Globus pallidus (tissue), 1 donor: ENCODE measurements at regions not wholly inside any gene's neighbourhood (a gene's known extent, or its start where the extent isn't known, plus 50 kb on each side); places are given as distances from the start of the nearest gene placed in this dataset.
"Not testable (repeated sequence)": the region's sequence is repeated elsewhere in the genome, so short reads cannot be mapped to it uniquely, and the experiment has no call there.

ENCODE experiments used
- DNase-seq: peaks from one replicate; pipeline ENCODE4 v3.0.0-alpha.2; 2015; ENCODE audit warnings: low spot score

GRCh38 chr12:75646329-75647210 lies 135.2 kb upstream of the KRR1 start:
- no peak for DNase-seq

GRCh38 chr12:75644472-75645072 lies 133.2 kb upstream of the KRR1 start:
- no peak for DNase-seq

- not testable (repeated sequence) for DNase-seq
These were observed 131.7 kb upstream of the KRR1 start for GRCh38 chr12:75643119-75643518.

GRCh38 chr12:75642226-75642625 lies 130.8 kb upstream of the KRR1 start:
- DNase-seq = no peak

GRCh38 chr12:75641031-75641780 lies 129.8 kb upstream of the KRR1 start:
- DNase-seq = no peak

DNA sequence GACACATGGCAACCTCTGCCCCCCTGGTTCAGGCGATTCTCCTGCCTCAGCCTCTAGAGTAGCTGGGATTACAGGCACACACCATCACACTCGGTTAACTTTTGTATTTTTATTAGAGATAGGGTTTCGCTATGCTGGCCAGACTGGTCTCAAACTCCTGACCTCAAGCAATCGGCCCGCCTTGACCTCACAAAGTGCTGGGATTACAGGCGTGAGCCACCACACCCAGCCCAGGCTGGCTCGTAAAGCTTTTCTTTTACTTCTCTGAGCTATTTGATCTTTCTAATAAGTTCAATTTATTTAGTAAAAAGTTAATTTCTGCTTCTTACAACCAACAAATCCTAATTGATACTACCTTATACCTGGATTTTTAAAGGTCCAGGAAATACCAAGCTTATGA lies 127.4 kb upstream of the KRR1 start:
- DNase-seq = no peak

DNA sequence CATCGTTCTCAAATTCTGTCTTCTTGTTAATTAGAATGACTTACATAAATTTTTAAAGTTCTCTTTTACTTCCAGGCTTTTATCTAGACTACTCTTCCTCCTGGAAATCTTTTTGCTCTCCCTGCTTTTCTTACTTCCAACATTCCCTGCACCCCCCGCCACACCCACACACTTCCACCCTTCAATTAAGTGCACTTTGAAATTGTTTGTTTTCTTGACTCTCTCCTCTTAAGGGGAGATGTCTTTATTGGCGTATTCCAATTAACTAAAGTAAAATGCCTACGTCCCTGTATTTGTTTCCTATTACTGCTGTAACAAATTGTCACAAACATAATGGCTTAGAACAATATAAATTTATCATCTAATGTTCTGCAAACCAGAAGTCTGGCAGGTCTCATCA lies 125.2 kb upstream of the KRR1 start:
- no peak for DNase-seq

GRCh38 chr12:75635606-75636444 lies 124.4 kb upstream of the KRR1 start:
- no peak for DNase-seq

GRCh38 chr12:75634244-75635222 lies 123.1 kb upstream of the KRR1 start:
- DNase-seq = no peak

DNA sequence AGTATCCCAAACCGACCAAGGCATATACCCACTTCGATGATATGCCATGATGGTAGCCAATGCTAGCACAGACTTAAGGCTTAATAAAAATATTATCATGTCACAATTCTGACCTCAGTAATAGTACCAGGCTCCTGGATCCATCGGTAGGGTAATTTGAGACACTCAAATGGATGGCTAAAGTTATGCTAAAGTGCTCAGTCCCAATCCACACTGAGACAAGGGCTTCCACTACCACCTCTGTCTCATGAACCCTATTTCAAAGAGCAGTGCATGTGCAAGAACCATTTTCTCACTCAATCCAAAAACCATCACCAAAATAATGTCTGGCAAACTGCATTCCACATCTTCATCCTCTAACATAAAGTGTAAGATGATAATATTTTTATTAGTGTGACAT lies 122.4 kb upstream of the KRR1 start:
- no peak for DNase-seq

GRCh38 chr12:75632442-75632841 lies 121.0 kb upstream of the KRR1 start:
- DNase-seq = no peak

GRCh38 chr12:75631831-75632230 lies 120.4 kb upstream of the KRR1 start:
- DNase-seq = no peak

- no peak for DNase-seq
These were observed 118.7 kb upstream of the KRR1 start for GRCh38 chr12:75630091-75630490.

- DNase-seq = no peak
These were observed 117.5 kb upstream of the KRR1 start for GRCh38 chr12:75628916-75629315.

GRCh38 chr12:75628511-75628910 lies 117.1 kb upstream of the KRR1 start:
- DNase-seq = no peak

GRCh38 chr12:75623631-75624154 lies 112.3 kb upstream of the KRR1 start:
- peak; percentile 24 for DNase-seq

- DNase-seq = no peak
These were observed 111.1 kb upstream of the KRR1 start for GRCh38 chr12:75622492-75622891.

DNA sequence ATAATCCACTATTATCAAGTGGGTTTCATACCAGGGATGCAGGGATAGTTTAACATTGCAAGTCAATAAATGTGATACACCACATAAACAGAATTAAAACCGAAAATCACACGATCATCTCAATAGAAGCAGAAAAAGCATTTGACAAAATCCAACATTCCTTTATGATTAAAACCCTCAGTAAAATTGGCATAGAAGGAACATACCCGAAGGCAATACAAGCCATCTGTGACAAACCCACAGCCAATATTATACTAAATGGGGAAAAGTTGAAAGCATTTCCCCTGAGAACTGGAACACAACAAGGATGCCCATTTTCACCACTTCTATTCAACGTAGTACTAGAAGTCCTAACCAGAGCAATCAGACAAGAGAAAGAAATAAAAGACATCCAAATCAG lies 103.0 kb upstream of the KRR1 start:
- DNase-seq = not testable (repeated sequence)

GRCh38 chr12:75613981-75614380 lies 102.6 kb upstream of the KRR1 start:
- no peak for DNase-seq

GRCh38 chr12:75611041-75611440 lies 99.6 kb upstream of the KRR1 start:
- no peak for DNase-seq
